PC-9 (cell line): ENCODE measurements at regions not wholly inside any gene's neighbourhood (a gene's known extent, or its start where the extent isn't known, plus 50 kb on each side); places are given as distances from the start of the nearest gene placed in this dataset.

ENCODE experiments used
- BruUV-seq: library from RNA; stranded (reverse); fragments of 400-500 nt; replicated peaks from 2 replicates; lab custom pipeline; 2021; lab: Mats Ljungman, UMichigan
- CTCF ChIA-PET: fragments of 300-600 bp; sonication (Branson Sonifier 250); formaldehyde crosslinking; loops from one replicate; lab custom pipeline; 2022; ENCODE audit warnings: antibody characterized with exemption; lab: Charles Lee
- POLR2A ChIA-PET: fragments of 300-600 bp; sonication (Branson Sonifier 250); formaldehyde crosslinking; loops from one replicate; lab custom pipeline; 2022; ENCODE audit warnings: antibody characterized with exemption; ENCODE audit not compliant: unreplicated experiment; lab: Charles Lee
- DNase-seq, 2 experiments: peaks; one replicate each; pipeline versions ENCODE4 v3.0.0 to v3.0.0-alpha.2; 2015 to 2022; ENCODE audit warnings: mixed read lengths in 1 of 2
- H2AFZ ChIP-seq: fragments of 200-600 bp; sonication (generic); 2 replicates; pipeline ENCODE4 v1.8.1; 2017; ENCODE audit warnings: antibody characterized with exemption
- H3F3A ChIP-seq: fragments of 200-600 bp; sonication (generic); 2 replicates; pipeline ENCODE4 v1.8.1; 2017; ENCODE audit warnings: antibody characterized with exemption, mild to moderate bottlenecking, low read depth; ENCODE audit not compliant: insufficient read depth
- H3K27ac ChIP-seq: fragments of 200-600 bp; sonication (generic); 2 replicates; pipeline ENCODE4 v1.6.1; 2016; ENCODE audit warnings: mixed run types
- H3K27me3 ChIP-seq: fragments of 200-600 bp; sonication (generic); 2 replicates; pipeline ENCODE4 v1.6.1; 2016; ENCODE audit warnings: low read depth, mixed run types; ENCODE audit not compliant: insufficient read depth
- H3K36me3 ChIP-seq: fragments of 200-600 bp; sonication (generic); 2 replicates; pipeline ENCODE4 v1.6.1; 2016; ENCODE audit warnings: low read depth, mixed run types
- H3K4me1 ChIP-seq: fragments of 200-600 bp; sonication (generic); replicated peaks from 2 replicates; pipeline ENCODE4 v1.6.1; 2016; ENCODE audit warnings: mixed run types; ENCODE audit not compliant: insufficient read depth
- H3K4me2 ChIP-seq: fragments of 200-600 bp; sonication (generic); 2 replicates; pipeline ENCODE4 v1.6.1; 2017; ENCODE audit warnings: mixed run types
- H3K4me3 ChIP-seq: fragments of 200-600 bp; sonication (generic); 2 replicates; pipeline ENCODE4 v1.6.1; 2016; ENCODE audit warnings: mixed run types
- H3K79me2 ChIP-seq: fragments of 200-600 bp; sonication (generic); 2 replicates; pipeline ENCODE4 v1.6.1; 2017; ENCODE audit warnings: low read depth, mixed run types
- H3K9me2 ChIP-seq: fragments of 200-600 bp; sonication (generic); 2 replicates; pipeline ENCODE4 v1.8.1; 2017; ENCODE audit warnings: mild to moderate bottlenecking; ENCODE audit not compliant: insufficient read depth
- H3K9me3 ChIP-seq: fragments of 200-600 bp; sonication (generic); 2 replicates; pipeline ENCODE4 v1.8.1; 2016; ENCODE audit warnings: low read depth; ENCODE audit not compliant: insufficient read depth
- H4K20me1 ChIP-seq: fragments of 200-600 bp; sonication (generic); 2 replicates; pipeline ENCODE4 v1.8.1; 2017; ENCODE audit not compliant: insufficient read depth
- CTCF ChIP-seq: fragments of 200-600 bp; sonication (generic); conservative IDR thresholded peaks from 2 replicates; pipeline ENCODE4 v1.6.1; 2017; ENCODE audit warnings: mixed run types, antibody characterized with exemption, mild to moderate bottlenecking, moderate library complexity
- EZH2 ChIP-seq: fragments of 200-600 bp; sonication (generic); IDR thresholded peaks from 2 replicates; pipeline ENCODE4 v1.8.0; 2017; ENCODE audit warnings: antibody characterized with exemption, low read depth
- intact Hi-C: fragments of 100-400 bp; cut with micrococcal nuclease; formaldehyde crosslinking; loops from one replicate; pipeline ENCODE4 v1.10.0; 2022; ENCODE audit not compliant: unreplicated experiment

- Histone ChIP-seq H3K79me2 (no peaks in the 10 kb centered on the region), H3K36me3 (no peaks in the 10 kb centered on the region), H3K27ac (no peak overlapping the region), H3K27me3 (no peaks in the 10 kb centered on the region), H3K4me2 (no peak overlapping the region), H3K9me2 (no peaks in the 10 kb centered on the region), H4K20me1 (no peaks in the 10 kb centered on the region), H2AFZ (no peak overlapping the region), H3K4me3 (no peak overlapping the region), H3K9me3 (no peaks in the 10 kb centered on the region), H3K4me1 (no peaks in the 10 kb centered on the region), H3F3A (no peaks in the 10 kb centered on the region)
- TF ChIP-seq CTCF (no peak), EZH2 (no peak)
- no peak for DNase-seq
- no TSS peak for BruUV-seq
- ChIA-PET CTCF (no interaction called here), POLR2A (no interaction called here)
- intact Hi-C loops = no loop called here
Measured at GRCh38 chr16:17538927-17539326, 68.2 kb upstream of the XYLT1 start.

- H3K4me3 ChIP-seq = no peak overlapping the region
- H3K4me2 ChIP-seq = no peak overlapping the region
- H4K20me1 ChIP-seq = no peaks in the 10 kb centered on the region
- no peak overlapping the region for H2AFZ ChIP-seq
- H3K27me3 ChIP-seq = no peaks in the 10 kb centered on the region
- ChIA-PET CTCF (no interaction called here), POLR2A (no interaction called here)
- H3K27ac ChIP-seq = no peak overlapping the region
- no TSS peak for BruUV-seq
- intact Hi-C loops = no loop called here
- H3K9me3 ChIP-seq = no peaks in the 10 kb centered on the region; the same call in 1 of the 2 replicates
- no peaks in the 10 kb centered on the region for H3K36me3 ChIP-seq
- no peaks in the 10 kb centered on the region for H3K9me2 ChIP-seq
- H3K79me2 ChIP-seq = no peaks in the 10 kb centered on the region
- H3K4me1 ChIP-seq = no peaks in the 10 kb centered on the region
- TF ChIP-seq EZH2 (no peak), CTCF (no peak)
- no peak for DNase-seq
- H3F3A ChIP-seq = no peaks in the 10 kb centered on the region
Measured at GRCh38 chr16:17532338-17532995, 61.7 kb upstream of the XYLT1 start.

GRCh38 chr16:17529982-17530760, 59.4 kb upstream of the XYLT1 start:
- no peaks in the 10 kb centered on the region; the same call in 1 of the 2 replicates for H3K9me3 ChIP-seq
- intact Hi-C loops = no loop called here
- H3K4me1 ChIP-seq = no peaks in the 10 kb centered on the region
- no peaks in the 10 kb centered on the region for H3K9me2 ChIP-seq
- H2AFZ ChIP-seq = no peak overlapping the region
- no peaks in the 10 kb centered on the region for H3K79me2 ChIP-seq
- H3K27me3 ChIP-seq = no peaks in the 10 kb centered on the region
- CTCF ChIA-PET = no interaction called here
- no peak overlapping the region for H3K4me3 ChIP-seq
- H4K20me1 ChIP-seq = no peaks in the 10 kb centered on the region
- no peaks in the 10 kb centered on the region for H3K36me3 ChIP-seq
- POLR2A ChIA-PET = no interaction called here
- BruUV-seq = no TSS peak
- no peak for TF ChIP-seq EZH2
- no peak for TF ChIP-seq CTCF
- H3F3A ChIP-seq = no peaks in the 10 kb centered on the region
- no peak overlapping the region for H3K4me2 ChIP-seq
- H3K27ac ChIP-seq = no peak overlapping the region
- no peak for DNase-seq
